LHCN-M2 (cell line): ENCODE measurements at regions not wholly inside any gene's neighbourhood (a gene's known extent, or its start where the extent isn't known, plus 50 kb on each side); places are given as distances from the start of the nearest gene placed in this dataset.

Source experiments
- DNase-seq: peaks from one replicate; pipeline ENCODE4 v3.0.0-alpha.2; 2012; ENCODE audit warnings: low read depth

- no peak for DNase-seq
These were observed 519.6 kb upstream of the RAB6C start for GRCh38 chr2:129459881-129460280.

DNA sequence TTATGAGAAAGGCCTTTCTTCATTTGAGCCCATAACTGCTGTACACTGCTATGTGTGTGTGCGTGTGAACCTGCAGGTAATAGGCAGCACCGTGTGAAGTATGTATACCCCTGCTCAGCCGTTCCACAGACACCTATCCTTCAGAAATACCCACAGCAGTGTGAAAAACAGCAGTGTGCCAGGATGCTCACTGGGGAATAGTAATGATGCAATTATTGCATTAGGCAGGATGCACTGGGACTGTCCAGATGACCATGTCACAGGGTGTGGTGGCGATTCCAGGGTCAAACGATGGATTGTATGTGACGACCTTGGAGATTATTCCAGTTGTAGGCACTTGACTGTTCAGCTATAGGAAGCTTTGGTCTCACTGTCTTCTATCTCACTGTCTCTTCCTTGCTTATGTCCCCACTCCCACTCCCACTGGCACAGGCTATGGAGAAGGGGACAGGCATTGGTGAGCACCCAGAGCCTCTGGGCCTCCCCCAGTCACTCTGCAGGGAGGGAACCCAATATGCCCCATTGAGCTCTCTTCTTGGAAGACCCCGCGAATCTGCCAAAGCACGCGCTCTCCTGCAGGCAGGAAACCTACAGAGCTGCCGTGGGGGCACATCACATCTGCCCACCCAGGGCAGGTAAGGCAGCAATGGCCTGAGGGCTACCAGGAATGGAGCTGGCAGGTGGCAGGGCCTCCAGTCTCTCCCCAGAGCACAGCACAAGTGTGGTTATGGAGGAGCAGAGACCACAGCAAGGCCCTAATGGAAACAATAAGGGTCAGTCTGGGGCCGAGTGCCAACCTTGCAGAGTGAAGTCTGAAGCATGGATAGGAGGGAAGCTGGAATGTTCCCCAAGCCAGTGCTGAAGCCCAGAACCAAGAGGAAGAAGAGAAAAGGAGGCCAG is 518.9 kb upstream of the RAB6C start:
- DNase-seq: no peak

GRCh38 chr2:129462349-129462748 is 517.1 kb upstream of the RAB6C start:
- no peak for DNase-seq

DNA sequence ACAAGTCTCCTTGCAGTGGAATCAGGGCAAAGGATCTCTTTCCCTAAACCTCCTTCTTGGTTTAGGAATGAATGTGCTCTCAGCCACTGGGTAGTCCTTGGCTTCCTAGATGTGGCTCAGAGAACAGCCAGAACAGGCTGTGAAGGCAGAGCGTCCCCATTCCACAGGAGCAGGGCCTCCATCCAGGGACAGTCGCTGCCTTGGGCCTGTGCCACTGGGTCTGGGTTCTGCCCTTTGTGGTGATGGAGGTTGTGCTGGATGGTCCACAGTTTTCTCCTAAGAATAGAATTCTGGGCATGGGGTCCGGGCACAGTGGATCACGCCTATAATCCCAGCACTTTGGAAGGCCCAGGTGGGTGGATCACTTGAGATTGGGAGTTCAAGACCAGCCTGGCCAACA is 516.5 kb upstream of the RAB6C start:
- DNase-seq: no peak

DNA sequence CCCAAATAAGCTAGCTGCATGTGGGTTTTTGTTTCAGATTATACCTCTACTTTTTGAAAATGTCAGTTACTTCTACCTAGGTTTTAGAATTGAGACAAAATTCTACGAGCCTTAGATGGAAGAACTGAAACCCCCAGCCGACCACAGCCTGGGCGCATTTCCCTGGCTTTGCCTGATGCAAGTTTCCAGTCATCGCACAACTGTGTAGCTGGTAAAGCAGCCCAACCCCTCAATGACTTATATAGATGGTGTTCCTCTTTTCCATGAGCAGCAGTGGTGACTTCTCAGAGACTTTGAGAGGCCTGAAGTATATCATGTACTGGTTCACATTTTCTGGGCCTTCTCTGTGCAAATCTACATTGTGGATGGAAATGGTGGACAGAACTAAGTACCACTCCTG is 515.4 kb upstream of the RAB6C start:
- DNase-seq: no peak

DNA sequence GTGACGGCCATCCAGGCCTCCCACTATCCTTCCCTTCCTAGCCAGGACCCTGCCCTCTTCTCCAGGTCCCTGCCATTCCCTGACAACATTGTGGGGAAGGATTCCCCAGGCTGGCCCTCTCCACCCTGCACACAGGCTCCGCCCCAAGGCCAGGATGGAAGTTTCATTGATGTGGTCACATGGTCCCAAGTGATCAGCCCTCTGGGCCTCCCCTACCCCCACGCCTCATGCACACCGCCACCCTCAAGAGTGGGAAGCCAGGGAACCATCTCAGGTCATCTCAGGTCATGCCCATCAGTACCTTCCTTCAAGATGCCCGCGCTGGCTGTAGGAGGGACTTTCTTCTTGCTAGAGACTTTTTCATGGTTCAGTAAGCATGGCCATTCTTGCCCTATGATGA is 514.8 kb upstream of the RAB6C start:
- no peak for DNase-seq

DNA sequence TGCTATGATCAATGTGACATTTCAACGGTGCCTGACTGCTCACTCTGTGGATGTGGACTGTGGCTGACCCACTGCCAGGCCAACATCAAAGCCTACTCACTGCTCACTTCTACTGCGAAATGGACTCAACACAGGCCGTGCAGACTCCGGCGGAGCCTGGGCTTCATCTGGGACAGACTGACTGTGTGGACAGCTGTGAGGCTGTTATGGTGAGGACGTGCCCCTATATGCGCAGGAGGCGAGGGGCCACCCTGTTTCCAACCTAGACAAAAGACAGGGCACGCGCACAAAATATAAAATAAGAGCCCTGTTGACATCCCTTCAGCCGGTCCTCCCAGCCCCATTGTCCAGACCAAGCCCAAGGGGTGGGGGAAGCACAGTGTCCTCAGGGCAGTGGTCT is 514.4 kb upstream of the RAB6C start:
- no peak for DNase-seq

DNA sequence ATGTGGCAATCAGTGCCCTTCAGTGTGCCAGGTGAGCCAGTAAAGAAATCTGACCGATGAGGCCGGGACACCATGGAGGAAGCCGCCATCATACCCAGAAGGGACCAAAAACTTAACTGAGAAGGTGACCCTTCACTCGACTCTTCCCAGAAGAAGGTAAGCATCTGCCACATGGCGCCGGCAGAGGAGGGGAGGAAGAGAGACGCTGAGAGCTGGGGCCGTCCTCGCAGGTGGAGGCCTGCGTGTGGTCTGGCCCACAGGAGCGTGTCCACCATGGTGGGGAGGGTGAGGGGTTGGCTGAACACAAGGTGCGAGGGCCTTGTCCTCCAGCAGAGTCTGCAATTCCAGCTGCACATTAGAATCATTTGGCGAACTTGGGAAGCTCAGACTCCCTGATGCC is 513.1 kb upstream of the RAB6C start:
- DNase-seq: no peak

DNA sequence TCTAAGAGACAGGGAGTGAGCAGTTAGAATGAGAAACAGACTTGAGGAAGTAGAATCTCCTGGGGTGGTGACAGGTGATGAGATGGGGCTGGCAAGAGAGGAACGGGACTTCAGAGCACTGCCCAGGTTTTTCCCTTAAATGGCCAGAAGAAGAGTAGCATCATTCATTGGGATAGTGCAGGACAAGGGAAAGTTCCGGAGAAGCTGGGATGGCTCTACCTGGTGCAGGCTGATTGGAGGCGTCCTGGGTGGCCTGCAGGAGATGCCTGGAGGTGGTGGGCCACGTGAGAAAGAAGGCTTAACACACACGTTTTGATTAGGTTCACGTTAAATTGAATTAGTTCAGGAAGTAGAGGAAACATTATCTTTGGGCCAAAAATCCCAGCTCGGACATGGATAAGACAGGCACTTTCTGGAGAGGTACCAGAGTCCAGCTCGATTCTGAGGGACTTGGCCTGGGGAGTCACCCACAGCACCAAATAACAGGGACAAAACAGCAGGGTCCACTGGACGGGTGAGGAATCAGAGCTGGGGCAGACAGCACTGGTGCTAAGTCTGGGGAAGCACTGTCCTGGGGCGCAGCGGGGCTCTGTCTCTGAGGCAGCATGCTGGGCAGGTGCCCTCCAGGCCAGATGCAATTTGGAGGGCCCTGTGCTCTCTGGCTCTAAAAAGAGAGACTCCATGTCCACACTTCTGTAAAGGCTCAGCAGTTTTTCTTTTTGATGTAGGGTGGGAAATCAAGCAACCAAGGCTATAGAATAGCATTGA is 512.3 kb upstream of the RAB6C start:
- no peak for DNase-seq

GRCh38 chr2:129467941-129468340 is 511.5 kb upstream of the RAB6C start:
- no peak for DNase-seq

GRCh38 chr2:129468879-129469278 is 510.6 kb upstream of the RAB6C start:
- no peak for DNase-seq

GRCh38 chr2:129469389-129469788 is 510.1 kb upstream of the RAB6C start:
- DNase-seq: no peak

DNA sequence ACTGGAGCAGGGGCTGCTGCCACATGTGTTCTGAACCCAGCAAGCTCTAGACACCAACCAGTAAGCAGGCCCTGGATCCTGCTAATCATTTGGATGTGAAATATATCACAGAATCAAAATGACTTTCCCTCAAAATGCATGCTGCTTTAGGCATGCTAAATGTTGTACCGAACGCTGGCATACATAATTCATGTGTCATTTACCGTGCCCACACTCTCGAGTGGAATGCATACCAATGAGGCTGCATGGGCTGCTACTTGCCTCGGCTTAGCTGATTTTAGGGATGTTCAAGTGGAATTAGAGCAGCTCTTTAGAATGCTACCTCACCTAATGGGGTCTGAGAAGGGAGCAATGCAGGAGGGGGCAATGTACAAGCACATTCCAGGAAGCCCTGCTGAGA is 509.6 kb upstream of the RAB6C start:
- no peak for DNase-seq

DNA sequence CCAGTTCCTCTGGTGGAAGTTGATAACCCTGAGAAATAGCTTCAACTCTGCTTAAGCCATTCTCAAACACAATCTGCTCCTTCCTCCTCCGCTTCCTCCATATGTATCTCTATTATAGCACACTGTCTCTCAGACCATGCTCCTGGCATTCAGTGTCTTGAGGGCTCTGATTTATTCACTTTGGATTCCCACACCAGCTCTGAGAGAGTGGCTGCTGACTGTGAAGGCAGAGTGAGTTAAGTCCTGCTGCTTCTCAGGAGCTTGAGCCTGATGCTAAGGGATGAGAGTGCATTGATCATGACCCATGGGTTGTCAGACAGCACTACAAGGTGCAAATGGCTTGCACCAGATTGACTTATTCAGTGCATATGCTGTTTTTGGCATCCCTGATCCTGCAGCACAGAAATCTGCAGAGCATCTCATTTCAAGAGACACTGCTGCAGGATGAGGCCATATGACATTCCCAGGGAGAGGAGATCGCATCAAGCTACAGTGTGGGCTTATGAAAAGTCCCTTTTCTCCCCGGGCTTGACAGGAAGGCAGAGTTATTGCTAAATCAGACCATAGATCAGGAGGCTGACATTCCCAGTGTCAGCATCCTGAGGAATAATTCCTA is 500.5 kb upstream of the RAB6C start:
- DNase-seq: no peak

DNA sequence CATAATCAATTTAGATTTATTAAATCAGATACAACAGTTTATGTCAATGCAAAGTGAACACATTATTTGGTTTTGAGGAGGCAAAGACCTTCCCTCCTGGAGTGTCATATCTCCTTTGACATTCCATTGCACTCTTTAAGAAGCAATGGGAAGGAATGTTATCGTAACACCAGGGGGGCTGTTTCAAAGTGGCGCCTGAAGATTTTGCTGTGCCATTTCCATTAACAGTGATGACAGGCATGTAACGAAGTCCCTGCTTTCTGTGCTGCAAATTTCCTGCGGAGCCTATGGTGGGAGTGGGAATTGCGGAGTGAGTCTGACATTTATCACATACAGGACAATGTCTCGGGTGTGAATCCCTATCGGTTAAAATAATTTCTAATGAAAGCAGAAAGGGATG is 499.6 kb upstream of the RAB6C start:
- DNase-seq: no peak

DNA sequence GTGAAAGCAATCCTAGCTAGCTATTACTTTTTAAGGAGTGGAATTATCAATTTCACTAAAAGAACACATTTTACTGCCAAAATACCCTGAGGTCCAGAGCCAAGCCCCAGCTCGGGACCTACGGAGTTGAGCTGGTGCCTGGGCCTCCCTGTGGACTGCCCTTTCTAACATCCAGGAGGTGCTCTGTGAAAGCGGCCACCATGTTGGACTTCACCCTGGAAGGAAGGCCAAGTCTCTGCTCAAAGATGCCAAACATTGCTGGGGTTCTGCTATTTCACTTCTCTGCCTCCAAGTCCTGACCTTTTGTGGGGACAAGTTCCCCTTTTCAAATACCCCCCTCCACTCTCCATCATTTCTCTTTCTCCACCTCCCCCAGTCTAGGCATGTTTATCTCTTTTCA is 498.7 kb upstream of the RAB6C start:
- DNase-seq: no peak

GRCh38 chr2:129481306-129482219 is 497.9 kb upstream of the RAB6C start:
- DNase-seq: no peak

GRCh38 chr2:129482626-129483025 is 496.8 kb upstream of the RAB6C start:
- no peak for DNase-seq

GRCh38 chr2:129483366-129483765 is 496.1 kb upstream of the RAB6C start:
- DNase-seq: no peak

- no peak for DNase-seq
These were observed 494.2 kb upstream of the RAB6C start for GRCh38 chr2:129484999-129485897.
